ENCODE measurements at regions not wholly inside any gene's neighbourhood (a gene's known extent, or its start where the extent isn't known, plus 50 kb on each side); places are given as distances from the start of the nearest gene placed in this dataset.
"Not testable (repeated sequence)": the region's sequence is repeated elsewhere in the genome, so short reads cannot be mapped to it uniquely, and the experiment has no call there.

DNA sequence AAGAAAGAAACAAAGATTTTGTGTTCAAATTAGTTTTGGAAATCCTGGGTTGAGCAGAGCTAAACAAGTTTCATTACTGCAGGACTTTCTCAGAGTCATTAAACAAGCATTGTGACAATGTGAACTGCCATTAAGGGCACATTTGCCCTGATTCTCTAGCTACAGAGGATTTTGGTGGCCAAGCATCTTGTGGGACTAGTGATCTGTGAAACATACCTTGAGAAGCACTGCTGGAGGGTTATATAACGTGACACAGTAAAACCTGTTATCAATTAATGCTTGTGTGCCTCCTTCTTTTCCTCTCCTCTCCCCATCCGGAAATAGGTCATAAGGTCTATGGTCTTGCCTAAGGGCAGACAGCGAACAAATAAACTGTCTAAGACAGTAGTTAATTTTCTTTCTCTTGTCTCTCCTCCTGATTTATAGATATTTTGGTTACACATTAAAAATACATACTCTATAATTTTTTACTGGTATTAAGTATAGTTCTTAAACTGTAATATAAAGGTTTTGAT, 167.3 kb upstream of the NANOGP8 start:
- POLR2A ChIA-PET = interaction anchor here (0.6 kb wide), 1 partner anchor 268 kb away, joined by 3 read pairs; no protein-coding TSS in a partner anchor

GRCh38 chr15:35247150-35247549, 162.1 kb upstream of the NANOGP8 start:
- Histone ChIP-seq H3K36me3 (ENCODE audit: control insufficient read depth, insufficient read depth, low read length) (no peaks in the 10 kb centered on the region), H3K9me3 (no peaks in the 10 kb centered on the region), H3K4me3 (ENCODE audit: low read depth, low read length) (no peak overlapping the region), H3K27me3 (replicated peaks; ENCODE audit: control insufficient read depth, insufficient read depth, low read length) (no peaks in the 10 kb centered on the region), H3K4me1 (no peaks in the 10 kb centered on the region)
- TF ChIP-seq, protein P1, sequence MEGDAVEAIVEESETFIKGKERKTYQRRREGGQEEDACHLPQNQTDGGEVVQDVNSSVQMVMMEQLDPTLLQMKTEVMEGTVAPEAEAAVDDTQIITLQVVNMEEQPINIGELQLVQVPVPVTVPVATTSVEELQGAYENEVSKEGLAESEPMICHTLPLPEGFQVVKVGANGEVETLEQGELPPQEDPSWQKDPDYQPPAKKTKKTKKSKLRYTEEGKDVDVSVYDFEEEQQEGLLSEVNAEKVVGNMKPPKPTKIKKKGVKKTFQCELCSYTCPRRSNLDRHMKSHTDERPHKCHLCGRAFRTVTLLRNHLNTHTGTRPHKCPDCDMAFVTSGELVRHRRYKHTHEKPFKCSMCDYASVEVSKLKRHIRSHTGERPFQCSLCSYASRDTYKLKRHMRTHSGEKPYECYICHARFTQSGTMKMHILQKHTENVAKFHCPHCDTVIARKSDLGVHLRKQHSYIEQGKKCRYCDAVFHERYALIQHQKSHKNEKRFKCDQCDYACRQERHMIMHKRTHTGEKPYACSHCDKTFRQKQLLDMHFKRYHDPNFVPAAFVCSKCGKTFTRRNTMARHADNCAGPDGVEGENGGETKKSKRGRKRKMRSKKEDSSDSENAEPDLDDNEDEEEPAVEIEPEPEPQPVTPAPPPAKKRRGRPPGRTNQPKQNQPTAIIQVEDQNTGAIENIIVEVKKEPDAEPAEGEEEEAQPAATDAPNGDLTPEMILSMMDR (IDR thresholded peaks at IDR 0.05; ENCODE audit: insufficient read depth in 1 of 2, low read depth in 1 of 2, low read length in 1 of 2, severe bottlenecking in 1 of 2, unreplicated experiment in 1 of 2) = no peak
- H3K36me3 Mint-ChIP-seq (ENCODE audit: insufficient read depth, unreplicated experiment) = no peaks in the 10 kb centered on the region
- no peak overlapping the region for H3K4me3 Mint-ChIP-seq (ENCODE audit: unreplicated experiment)
- DNase-seq = no peak
- no TSS peak for BruUV-seq (replicated peaks)
- no peaks in the 10 kb centered on the region for H3K27me3 Mint-ChIP-seq (ENCODE audit: insufficient read depth, unreplicated experiment)
- H3K27ac Mint-ChIP-seq (ENCODE audit: unreplicated experiment) = no peak overlapping the region
- intact Hi-C loops (cut with micrococcal nuclease; ENCODE audit: unreplicated experiment) = no loop called here
- ChIA-PET POLR2A (no interaction called here), CTCF (no interaction called here)
- H3K4me1 Mint-ChIP-seq (ENCODE audit: low read depth, unreplicated experiment) = no peaks in the 10 kb centered on the region
- no peaks in the 10 kb centered on the region for H3K9me3 Mint-ChIP-seq (ENCODE audit: unreplicated experiment)

More for the DNA sequence above, 167.3 kb upstream of the NANOGP8 start:
- no peaks in the 10 kb centered on the region for H3K4me1 Mint-ChIP-seq (ENCODE audit: low read depth, unreplicated experiment)
- H3K27me3 ChIP-seq (replicated peaks; ENCODE audit: control insufficient read depth, insufficient read depth, low read length) = no peaks in the 10 kb centered on the region
- H3K27ac Mint-ChIP-seq (ENCODE audit: unreplicated experiment) = no peak overlapping the region
- H3K9me3 ChIP-seq = no peaks in the 10 kb centered on the region
- H3K36me3 ChIP-seq (ENCODE audit: control insufficient read depth, insufficient read depth, low read length) = no peaks in the 10 kb centered on the region
- no peak for DNase-seq
- CTCF ChIA-PET = no interaction called here
- TF ChIP-seq, protein P1 (IDR thresholded peaks at IDR 0.05; ENCODE audit: insufficient read depth in 1 of 2, low read depth in 1 of 2, low read length in 1 of 2, severe bottlenecking in 1 of 2, unreplicated experiment in 1 of 2) = no peak
- no peak overlapping the region for H3K4me3 Mint-ChIP-seq (ENCODE audit: unreplicated experiment)
- H3K9me3 Mint-ChIP-seq (ENCODE audit: unreplicated experiment) = no peaks in the 10 kb centered on the region
- no peaks in the 10 kb centered on the region for H3K36me3 Mint-ChIP-seq (ENCODE audit: insufficient read depth, unreplicated experiment)
- BruUV-seq (replicated peaks) = no TSS peak
- intact Hi-C loops (cut with micrococcal nuclease; ENCODE audit: unreplicated experiment) = no loop called here
- no peaks in the 10 kb centered on the region for H3K27me3 Mint-ChIP-seq (ENCODE audit: insufficient read depth, unreplicated experiment)
- no peak overlapping the region for H3K4me3 ChIP-seq (ENCODE audit: low read depth, low read length)
- H3K4me1 ChIP-seq = no peaks in the 10 kb centered on the region

DNA sequence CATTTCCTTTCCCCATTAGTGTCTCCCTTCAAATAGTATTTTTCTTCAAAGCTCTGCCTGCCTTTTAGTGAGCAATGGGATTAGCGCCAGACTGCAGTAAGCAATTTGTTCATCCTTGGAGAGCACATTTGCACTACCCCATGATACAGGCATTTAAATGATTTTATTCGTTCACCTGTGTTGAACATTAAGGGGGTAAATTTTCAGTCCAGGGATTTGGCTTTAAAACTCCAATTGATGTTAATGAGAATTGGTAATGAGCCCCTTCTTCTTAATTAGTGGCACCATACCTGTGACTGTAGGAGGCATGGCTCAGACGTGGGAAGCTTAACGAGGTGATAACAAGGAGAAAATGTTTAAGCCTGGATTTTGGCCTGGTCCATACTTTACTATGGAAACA, 161.4 kb upstream of the NANOGP8 start:
- Histone ChIP-seq H3K36me3 (ENCODE audit: control insufficient read depth, insufficient read depth, low read length) (no peaks in the 10 kb centered on the region), H3K9me3 (no peaks in the 10 kb centered on the region), H3K4me3 (ENCODE audit: low read depth, low read length) (no peak overlapping the region), H3K27me3 (replicated peaks; ENCODE audit: control insufficient read depth, insufficient read depth, low read length) (no peaks in the 10 kb centered on the region), H3K4me1 (no peaks in the 10 kb centered on the region)
- ChIA-PET POLR2A (no interaction called here), CTCF (no interaction called here)
- Mint-ChIP-seq H3K27me3 (ENCODE audit: insufficient read depth, unreplicated experiment) (no peaks in the 10 kb centered on the region), H3K36me3 (ENCODE audit: insufficient read depth, unreplicated experiment) (peaks cover 4% of the 10 kb centered on the region), H3K9me3 (ENCODE audit: unreplicated experiment) (no peaks in the 10 kb centered on the region), H3K4me1 (ENCODE audit: low read depth, unreplicated experiment) (no peaks in the 10 kb centered on the region), H3K27ac (ENCODE audit: unreplicated experiment) (no peak overlapping the region), H3K4me3 (ENCODE audit: unreplicated experiment) (no peak overlapping the region)
- TF ChIP-seq, protein P1 (IDR thresholded peaks at IDR 0.05; ENCODE audit: insufficient read depth in 1 of 2, low read depth in 1 of 2, low read length in 1 of 2, severe bottlenecking in 1 of 2, unreplicated experiment in 1 of 2) = no peak
- intact Hi-C loops (cut with micrococcal nuclease; ENCODE audit: unreplicated experiment) = no loop called here
- no peak for DNase-seq
- BruUV-seq (replicated peaks) = no TSS peak

- H3K4me3 ChIP-seq (ENCODE audit: low read depth, low read length); H3K9me3 Mint-ChIP-seq (ENCODE audit: unreplicated experiment): not testable (repeated sequence)
Observed at GRCh38 chr15:35245681-35246080, 160.6 kb upstream of the NANOGP8 start.

More at GRCh38 chr15:35245681-35246080, 160.6 kb upstream of the NANOGP8 start:
- intact Hi-C loops (cut with micrococcal nuclease; ENCODE audit: unreplicated experiment); H3K27me3 ChIP-seq (replicated peaks; ENCODE audit: control insufficient read depth, insufficient read depth, low read length); H3K36me3 Mint-ChIP-seq (ENCODE audit: insufficient read depth, unreplicated experiment); H3K27ac Mint-ChIP-seq (ENCODE audit: unreplicated experiment); H3K27me3 Mint-ChIP-seq (ENCODE audit: insufficient read depth, unreplicated experiment); H3K9me3 ChIP-seq; H3K4me1 ChIP-seq; CTCF ChIA-PET; BruUV-seq (replicated peaks); DNase-seq; H3K36me3 ChIP-seq (ENCODE audit: control insufficient read depth, insufficient read depth, low read length); POLR2A ChIA-PET; H3K4me3 Mint-ChIP-seq (ENCODE audit: unreplicated experiment); H3K4me1 Mint-ChIP-seq (ENCODE audit: low read depth, unreplicated experiment): not testable (repeated sequence)

Data from Caco-2 (cell line).